Hepatocyte (in vitro differentiated cells): ENCODE measurements at regions not wholly inside any gene's neighbourhood (a gene's known extent, or its start where the extent isn't known, plus 50 kb on each side); places are given as distances from the start of the nearest gene placed in this dataset.

Experiments
- DNase-seq: peaks from one replicate; pipeline ENCODE4 v3.0.0-alpha.2; 2016; ENCODE audit warnings: low spot score
- H2AFZ ChIP-seq: fragments of 200-600 bp; sonication (generic); 2 replicates; pipeline ENCODE4 v1.6.0; 2016; ENCODE audit warnings: antibody characterized with exemption, mild to moderate bottlenecking
- H3K27ac ChIP-seq: fragments of 200-600 bp; sonication (generic); 2 replicates; pipeline ENCODE4 v1.5.1; 2016; ENCODE audit warnings: mild to moderate bottlenecking
- H3K27me3 ChIP-seq: fragments of 200-600 bp; sonication (generic); 2 replicates; pipeline ENCODE4 v1.6.1; 2016
- H3K36me3 ChIP-seq: fragments of 200-600 bp; sonication (generic); replicated peaks from 2 replicates; pipeline ENCODE4 v1.5.1; 2016; ENCODE audit warnings: low read depth; ENCODE audit not compliant: insufficient read depth
- H3K4me1 ChIP-seq: fragments of 200-600 bp; sonication (generic); 2 replicates; pipeline ENCODE4 v1.5.1; 2016; ENCODE audit warnings: mild to moderate bottlenecking, moderate library complexity; ENCODE audit not compliant: insufficient read depth
- H3K4me2 ChIP-seq: fragments of 200-600 bp; sonication (generic); 2 replicates; pipeline ENCODE4 v1.6.0; 2016
- H3K4me3 ChIP-seq: fragments of 200-600 bp; sonication (generic); 2 replicates; pipeline ENCODE4 v1.5.1; 2016; ENCODE audit warnings: mild to moderate bottlenecking
- H3K79me2 ChIP-seq: fragments of 200-600 bp; sonication (generic); 2 replicates; pipeline ENCODE4 v1.6.0; 2017; ENCODE audit warnings: mild to moderate bottlenecking
- H3K9me2 ChIP-seq: fragments of 200-600 bp; sonication (generic); replicated peaks from 2 replicates; pipeline ENCODE4 v1.6.0; 2017; ENCODE audit warnings: mild to moderate bottlenecking; ENCODE audit not compliant: insufficient read depth
- H3K9me3 ChIP-seq: fragments of 200-600 bp; sonication (generic); 2 replicates; pipeline ENCODE4 v1.5.1; 2016; ENCODE audit warnings: low read depth, mild to moderate bottlenecking
- H4K20me1 ChIP-seq: fragments of 200-600 bp; sonication (generic); 2 replicates; pipeline ENCODE4 v1.6.0; 2016; ENCODE audit warnings: mild to moderate bottlenecking; ENCODE audit not compliant: insufficient read depth, poor library complexity, severe bottlenecking
- CTCF ChIP-seq: fragments of 200-600 bp; sonication (generic); IDR thresholded peaks from 2 replicates; pipeline ENCODE4 v1.5.1; 2016; ENCODE audit warnings: antibody characterized with exemption, mild to moderate bottlenecking; ENCODE audit not compliant: poor library complexity
- EZH2 ChIP-seq: fragments of 200-600 bp; sonication (generic); IDR thresholded peaks from 2 replicates; pipeline ENCODE4 v1.6.1; 2016; ENCODE audit warnings: antibody characterized with exemption, mild to moderate bottlenecking, borderline replicate concordance
- EZH2phosphoT487 ChIP-seq: fragments of 200-600 bp; sonication (generic); IDR thresholded peaks from one replicate; pipeline ENCODE4 v1.6.1; 2018; ENCODE audit warnings: antibody characterized with exemption, mild to moderate bottlenecking, low read depth, moderate library complexity; ENCODE audit not compliant: unreplicated experiment, severe bottlenecking
- WGBS: methylation state at CpG from one replicate; pipeline ENCODE4 v1.1.6; 2016; ENCODE audit warnings: low lambda C conversion rate; ENCODE audit errors: missing lambda C conversion rate; 5-methylcytosine and 5-hydroxymethylcytosine counted together

- Histone ChIP-seq H3K4me1 (no peaks in the 10 kb centered on the region), H3K4me2 (no peak overlapping the region), H3K4me3 (no peak overlapping the region), H3K9me3 (no peaks in the 10 kb centered on the region), H3K27me3 (no peaks in the 10 kb centered on the region), H3K27ac (no peak overlapping the region), H4K20me1 (no peaks in the 10 kb centered on the region), H2AFZ (no peak overlapping the region), H3K79me2 (no peaks in the 10 kb centered on the region), H3K36me3 (no peaks in the 10 kb centered on the region), H3K9me2 (no peaks in the 10 kb centered on the region)
- WGBS: 75% methylated on average over 6 of the region's 6 CpGs
- DNase-seq: no peak
- TF ChIP-seq CTCF (no peak), EZH2phosphoT487 (no peak), EZH2 (no peak)
Measured at GRCh38 chr12:58270966-58271705, 329.8 kb downstream of the ATP23 start.

- no peak overlapping the region for H2AFZ ChIP-seq
- no peak overlapping the region for H3K4me2 ChIP-seq
- no peaks in the 10 kb centered on the region for H3K4me1 ChIP-seq
- no peak overlapping the region for H3K4me3 ChIP-seq
- H3K79me2 ChIP-seq: no peaks in the 10 kb centered on the region
- 79% methylated on average over 3 of the region's 3 CpGs for WGBS
- no peaks in the 10 kb centered on the region for H3K36me3 ChIP-seq
- DNase-seq: no peak
- H3K9me2 ChIP-seq: no peaks in the 10 kb centered on the region
- H3K27ac ChIP-seq: no peak overlapping the region
- no peaks in the 10 kb centered on the region for H3K27me3 ChIP-seq
- no peaks in the 10 kb centered on the region for H3K9me3 ChIP-seq
- no peaks in the 10 kb centered on the region for H4K20me1 ChIP-seq
- TF ChIP-seq EZH2phosphoT487 (no peak), EZH2 (no peak), CTCF (no peak)
Measured at GRCh38 chr12:58272461-58272860, 331.1 kb downstream of the ATP23 start.

GRCh38 chr12:58277231-58277630 is 335.9 kb downstream of the ATP23 start:
- WGBS: 85% methylated on average over 1 of the region's 1 CpG
- Histone ChIP-seq H3K4me2 (no peak overlapping the region), H4K20me1 (no peaks in the 10 kb centered on the region), H3K27ac (no peak overlapping the region), H3K27me3 (no peaks in the 10 kb centered on the region), H2AFZ (no peak overlapping the region), H3K9me2 (no peaks in the 10 kb centered on the region), H3K9me3 (no peaks in the 10 kb centered on the region), H3K79me2 (no peaks in the 10 kb centered on the region), H3K36me3 (no peaks in the 10 kb centered on the region), H3K4me1 (no peaks in the 10 kb centered on the region), H3K4me3 (no peak overlapping the region)
- no peak for TF ChIP-seq EZH2phosphoT487
- no peak for TF ChIP-seq EZH2
- TF ChIP-seq CTCF: no peak
- no peak for DNase-seq

- no peak for DNase-seq
- Histone ChIP-seq H3K4me2 (no peak overlapping the region), H3K9me2 (no peaks in the 10 kb centered on the region), H4K20me1 (no peaks in the 10 kb centered on the region), H3K27me3 (no peaks in the 10 kb centered on the region), H3K9me3 (no peaks in the 10 kb centered on the region), H3K4me3 (no peak overlapping the region), H2AFZ (no peak overlapping the region), H3K36me3 (no peaks in the 10 kb centered on the region), H3K79me2 (no peaks in the 10 kb centered on the region), H3K4me1 (no peaks in the 10 kb centered on the region), H3K27ac (no peak overlapping the region)
- WGBS: 80% methylated on average over 1 of the region's 1 CpG
- TF ChIP-seq EZH2phosphoT487 (no peak), CTCF (no peak), EZH2 (no peak)
Measured at GRCh38 chr12:58283553-58283952, 342.2 kb downstream of the ATP23 start.
